ENCODE measurements at regions not wholly inside any gene's neighbourhood (a gene's known extent, or its start where the extent isn't known, plus 50 kb on each side); places are given as distances from the start of the nearest gene placed in this dataset.
A peak's percentile ranks its signal among the peaks of the same experiment; 100 is the strongest.
"Not testable (repeated sequence)": the region's sequence is repeated elsewhere in the genome, so short reads cannot be mapped to it uniquely, and the experiment has no call there.

DNA sequence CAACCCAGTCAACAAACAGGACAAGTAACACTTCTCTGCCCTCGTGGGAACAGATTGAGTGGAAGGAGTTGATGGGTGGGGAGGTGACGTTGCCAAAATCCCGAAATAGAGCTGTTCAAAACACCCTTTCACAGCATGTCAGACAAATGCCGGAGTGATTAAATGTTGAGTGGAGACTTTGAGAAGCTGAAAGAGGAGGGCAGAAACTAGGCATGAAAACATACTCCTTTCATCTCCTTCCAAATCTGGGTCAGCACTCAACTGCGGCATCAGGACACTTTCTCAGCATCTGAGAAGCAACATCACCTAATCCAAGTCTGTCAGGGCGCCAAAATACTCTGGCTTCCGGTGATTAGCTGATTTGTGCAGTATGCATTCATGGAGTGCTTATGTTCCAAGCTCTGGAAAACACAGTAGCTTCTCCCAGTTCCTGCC is 51.5 kb upstream of the MRI1 start:
- DNase-seq: peak; percentile 60

DNA sequence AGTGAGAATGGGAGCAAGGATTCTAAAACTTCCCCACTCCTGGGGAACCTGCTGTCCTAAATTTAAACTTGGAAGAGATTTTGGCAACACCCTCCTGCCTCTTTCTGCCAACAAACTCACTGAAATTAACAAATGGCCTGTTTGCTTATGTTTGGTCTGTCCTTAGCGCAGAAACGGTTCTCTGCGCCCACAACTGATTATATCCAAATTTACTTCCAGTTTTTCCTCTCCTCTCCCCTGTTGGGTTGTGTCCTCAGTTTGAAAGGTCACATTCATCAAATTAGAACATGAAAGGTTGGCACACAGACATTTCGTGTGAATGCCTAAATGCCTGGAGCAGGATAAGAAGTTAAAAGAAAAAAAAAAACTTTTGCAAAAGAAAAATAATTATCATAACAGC is 56.4 kb upstream of the MRI1 start:
- DNase-seq: no peak

DNA sequence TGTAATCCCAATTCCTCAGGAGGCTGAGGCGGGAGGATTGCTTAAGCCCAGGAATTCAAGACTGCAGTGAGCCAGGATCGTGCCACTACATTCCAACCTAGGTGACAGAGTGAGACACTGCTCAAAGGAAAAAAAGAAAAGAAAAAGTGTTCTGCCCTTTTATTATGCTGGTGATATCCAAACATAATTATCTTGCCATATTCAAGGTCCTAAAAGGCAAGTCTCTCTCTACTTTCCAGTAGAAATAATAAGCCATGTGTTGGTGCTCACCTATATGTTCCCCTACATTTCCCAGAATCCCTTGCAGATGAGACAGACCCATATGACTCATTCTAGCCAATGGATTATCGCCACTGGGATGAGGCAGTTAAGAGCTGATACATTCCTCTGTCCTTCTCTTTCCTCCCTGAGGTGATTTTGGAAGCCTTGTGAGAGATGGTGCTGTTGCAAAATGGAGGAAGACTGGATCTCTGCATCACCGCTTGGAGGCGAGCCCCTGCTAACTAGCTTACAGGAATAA is 58.3 kb upstream of the MRI1 start:
- no peak for DNase-seq

DNA sequence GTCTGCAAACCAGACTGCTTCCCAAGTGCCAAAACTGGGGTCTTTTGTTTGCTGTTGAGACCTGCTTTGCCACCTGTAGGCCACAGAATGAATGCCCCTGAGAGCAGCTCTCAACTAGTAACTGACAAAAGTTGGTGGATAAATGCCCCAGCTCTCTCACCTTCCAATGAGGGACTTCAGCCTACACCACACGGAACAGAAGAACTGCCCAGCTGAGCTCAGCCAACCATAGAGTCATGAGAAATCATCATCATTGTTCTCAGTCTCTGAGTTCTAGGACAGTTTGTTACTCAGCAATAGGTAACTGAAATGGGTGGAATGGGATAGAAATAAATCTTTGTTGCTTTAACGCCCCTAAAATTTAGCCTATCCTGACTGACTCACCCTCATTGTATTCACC is 59.1 kb upstream of the MRI1 start:
- no peak for DNase-seq

DNA sequence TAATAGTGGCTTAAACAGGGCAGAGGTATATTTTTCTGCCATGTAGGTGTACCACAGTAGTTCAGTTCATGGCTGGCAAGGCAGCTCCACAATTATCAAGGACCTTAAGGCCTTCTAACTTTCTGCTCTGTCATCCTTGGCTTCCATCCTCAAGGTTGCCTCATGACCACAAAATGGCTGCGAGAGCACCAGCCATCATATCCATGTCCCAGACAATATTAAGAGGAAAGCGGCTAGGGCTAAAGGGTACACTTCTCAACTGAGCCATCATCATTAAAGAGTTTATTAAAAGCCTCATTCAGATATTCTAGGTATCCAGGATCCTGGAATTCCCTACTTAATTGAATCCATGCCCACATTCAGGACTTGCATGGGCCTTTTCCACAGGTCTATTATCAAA is 62.7 kb upstream of the MRI1 start:
- DNase-seq: no peak

DNA sequence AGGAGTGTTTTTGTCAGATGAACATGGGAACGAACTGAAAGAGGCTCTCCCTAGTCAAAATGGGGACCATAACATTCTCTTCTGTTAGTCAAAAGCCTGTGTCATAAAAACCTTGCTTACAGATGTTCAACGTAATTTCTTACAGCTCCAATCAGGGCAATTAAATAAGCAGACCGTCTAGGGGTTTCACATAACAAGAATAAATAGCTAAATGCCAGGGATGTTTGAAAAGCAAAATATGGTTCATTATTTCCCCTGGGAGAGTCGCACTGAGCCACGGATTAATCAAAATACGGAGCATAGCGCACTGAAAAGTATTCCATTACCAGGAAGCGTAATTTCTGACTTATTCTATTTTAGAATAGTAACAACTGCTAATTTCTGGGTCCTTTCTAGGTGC is 63.7 kb upstream of the MRI1 start:
- DNase-seq: no peak

DNA sequence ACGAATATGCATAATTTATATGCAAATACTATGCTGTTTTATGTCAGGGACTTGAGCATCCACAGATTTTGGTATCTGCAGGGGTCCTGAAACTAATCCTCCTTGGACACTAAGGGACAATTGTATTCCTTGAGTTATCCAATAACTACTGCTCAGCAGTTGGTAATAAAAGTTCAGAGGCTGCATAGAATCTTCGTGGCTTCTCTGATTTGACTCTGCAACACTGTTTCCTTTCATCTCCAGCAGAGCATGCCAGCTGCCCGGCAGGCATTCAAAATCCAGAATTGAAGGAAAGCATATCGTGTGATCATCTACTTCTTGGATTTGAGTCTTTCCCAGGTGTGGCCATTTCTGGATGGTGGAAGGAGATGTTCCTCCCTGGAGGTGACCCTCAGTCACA is 64.5 kb upstream of the MRI1 start:
- no peak for DNase-seq

DNA sequence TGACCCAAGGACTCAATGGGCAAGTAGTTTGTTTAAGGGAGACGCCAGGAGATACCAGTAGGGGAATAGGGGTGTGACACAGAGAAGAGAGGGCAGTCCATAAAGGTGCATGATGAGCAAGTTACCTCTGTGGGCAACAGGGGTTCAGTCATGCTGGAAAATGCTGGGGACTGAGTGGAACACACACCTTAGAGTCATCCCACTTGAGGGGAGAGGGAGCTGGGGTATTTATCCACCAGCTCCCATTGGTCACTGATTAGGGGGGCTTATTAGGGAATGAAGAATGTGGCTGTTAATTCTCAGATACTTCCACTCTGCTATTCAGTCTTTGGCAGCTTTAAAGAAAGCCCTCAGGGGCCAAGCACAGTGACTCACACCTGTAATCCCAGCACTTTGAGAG is 67.5 kb upstream of the MRI1 start:
- DNase-seq: no peak

DNA sequence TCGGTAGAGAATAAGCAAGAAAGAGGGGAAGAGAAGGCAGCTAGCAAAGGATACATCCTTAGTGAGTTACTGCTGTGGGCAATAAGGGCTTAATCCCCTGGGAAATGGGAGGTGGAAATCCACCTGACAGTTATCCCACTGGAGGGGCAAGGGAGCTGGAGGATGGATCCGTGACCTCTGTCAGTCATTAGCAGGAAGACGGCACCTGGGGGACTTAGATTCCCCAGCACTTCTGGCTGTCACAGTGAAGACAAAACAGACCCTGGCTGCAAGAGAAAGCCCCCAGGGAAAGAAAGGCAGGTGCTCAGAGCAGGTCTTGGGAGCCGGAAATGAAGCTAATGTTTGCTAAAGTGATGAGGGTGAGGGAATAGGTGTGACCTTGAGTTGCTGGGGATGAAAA is 70.4 kb upstream of the MRI1 start:
- no peak for DNase-seq

DNA sequence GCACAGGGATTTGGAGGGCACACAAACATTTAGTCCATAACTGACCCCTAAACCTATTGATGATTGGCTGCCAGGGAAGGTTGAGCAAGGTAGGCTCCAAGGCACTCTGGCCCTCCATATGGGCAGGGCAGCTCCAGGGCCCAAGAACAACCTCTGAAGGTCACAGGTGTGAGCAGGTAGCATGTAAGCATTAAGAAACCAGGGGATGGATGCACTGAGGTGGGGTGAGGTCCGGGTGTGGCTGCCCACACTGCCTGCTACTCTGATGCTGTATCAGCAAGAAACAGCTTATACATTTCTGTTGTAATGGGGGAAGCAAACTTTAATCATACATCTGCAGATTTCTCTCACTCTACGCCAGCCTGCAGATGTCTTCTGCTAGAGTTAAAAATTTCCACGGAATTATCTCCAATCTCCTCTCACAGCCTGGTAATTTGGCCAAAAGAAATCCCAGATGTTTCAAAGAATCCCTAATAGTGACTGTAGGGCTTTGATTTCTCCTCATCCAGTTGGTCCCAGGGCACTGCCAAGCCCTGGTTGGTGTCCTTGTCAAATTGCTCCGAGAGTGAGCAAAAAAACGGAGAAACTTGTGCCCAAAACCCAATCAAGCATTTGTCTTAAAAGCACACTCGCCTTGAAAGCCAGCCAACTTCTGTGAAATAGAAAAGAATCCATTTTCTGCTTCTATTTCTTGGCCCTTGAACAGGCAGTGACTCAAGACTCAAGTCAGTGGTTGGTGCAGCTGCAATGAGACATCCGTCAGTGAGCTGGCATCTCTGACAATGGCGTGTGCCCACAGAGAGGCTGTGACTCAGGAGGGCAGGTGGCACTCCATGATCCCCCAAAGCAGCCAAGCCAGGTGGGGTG is 72.5 kb upstream of the MRI1 start:
- DNase-seq: no peak

DNA sequence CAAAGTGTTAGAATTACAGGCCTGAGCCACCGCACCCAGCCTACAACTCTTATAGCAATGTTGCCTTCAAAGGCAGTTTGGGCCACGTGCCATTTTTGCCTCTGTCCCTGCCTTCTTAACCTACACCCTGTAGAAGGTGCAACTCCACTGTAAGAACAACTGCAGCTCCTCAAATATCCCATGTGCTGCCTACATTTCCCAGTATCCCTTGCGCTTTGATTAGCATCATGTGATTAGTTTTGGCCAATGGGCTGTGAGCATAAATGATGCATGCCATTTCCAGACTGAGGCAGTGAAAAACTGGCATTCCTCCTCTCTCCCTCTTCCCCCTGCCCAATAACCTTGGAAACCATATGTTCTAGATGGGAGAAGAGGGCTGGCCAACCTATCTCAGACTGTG is 75.2 kb upstream of the MRI1 start:
- DNase-seq: peak; percentile 92

DNA sequence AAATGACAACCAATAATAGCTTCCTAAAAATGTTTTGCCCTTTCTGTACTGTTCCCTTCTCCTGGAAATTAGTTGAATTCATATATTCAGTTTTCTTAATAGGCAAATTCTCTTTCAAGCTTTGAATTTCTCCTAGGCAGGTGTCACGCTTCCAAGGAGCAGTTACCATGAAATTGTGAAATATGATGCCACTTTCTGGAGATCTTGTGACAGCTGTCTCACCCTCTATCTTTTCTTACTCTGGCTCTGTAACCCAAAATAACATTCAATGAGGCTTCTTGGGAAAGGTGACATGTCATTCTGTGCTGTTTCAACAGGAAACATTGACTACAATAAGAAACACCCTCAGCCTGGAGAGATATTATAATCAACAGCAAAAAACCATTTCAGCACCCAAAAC is 80.3 kb upstream of the MRI1 start:
- DNase-seq: no peak

DNA sequence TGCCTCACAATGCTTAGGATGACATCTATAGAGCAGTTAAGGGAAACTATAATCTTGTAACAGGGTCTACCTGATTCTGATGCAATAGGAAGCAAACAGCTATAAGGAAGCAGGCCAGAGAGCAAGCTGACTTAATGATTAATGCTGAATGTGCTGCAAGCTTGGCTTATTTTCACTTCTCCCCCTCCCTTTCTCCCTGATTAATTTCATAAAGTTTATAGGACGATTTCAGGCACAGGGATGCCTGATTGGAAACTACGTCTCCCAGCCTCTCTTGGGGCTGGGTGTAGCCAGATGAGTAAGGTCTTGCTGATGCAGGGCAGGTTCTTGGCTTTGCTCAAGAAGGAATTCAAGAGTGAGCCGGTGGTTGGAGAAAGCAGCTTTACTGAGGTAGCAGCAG is 82.8 kb upstream of the MRI1 start:
- DNase-seq: no peak

DNA sequence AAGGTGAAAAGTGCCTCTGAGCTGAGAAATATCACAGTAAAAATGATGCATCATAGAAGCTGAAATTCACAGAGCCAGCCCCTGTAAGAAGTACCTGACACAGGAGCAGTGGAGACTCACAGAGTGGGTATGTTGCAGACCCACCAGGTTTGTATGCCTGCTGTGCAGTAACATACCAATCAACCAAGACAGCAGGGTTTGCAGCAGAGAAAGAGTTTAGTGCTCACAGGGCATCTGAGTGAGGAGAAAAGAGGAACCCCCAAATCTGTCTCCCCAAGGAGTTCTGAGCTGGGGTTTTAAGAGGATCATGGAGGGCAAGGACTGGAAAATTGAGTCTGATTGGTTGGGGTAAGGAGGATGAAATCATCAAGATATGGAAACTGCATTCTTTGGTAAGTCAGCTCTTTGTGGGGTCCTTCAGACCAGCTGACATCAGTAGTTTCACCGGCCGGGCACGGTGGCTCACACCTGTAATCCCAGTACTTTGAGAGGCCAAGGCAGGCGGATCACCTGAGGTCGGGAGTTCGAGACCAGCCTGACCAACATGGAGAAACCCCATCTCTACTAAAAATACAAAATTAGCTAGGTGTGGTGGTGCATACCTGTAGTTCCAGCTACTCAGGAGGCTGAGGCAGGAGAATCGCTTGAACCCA is 83.5 kb upstream of the MRI1 start:
- DNase-seq: not testable (repeated sequence)

DNA sequence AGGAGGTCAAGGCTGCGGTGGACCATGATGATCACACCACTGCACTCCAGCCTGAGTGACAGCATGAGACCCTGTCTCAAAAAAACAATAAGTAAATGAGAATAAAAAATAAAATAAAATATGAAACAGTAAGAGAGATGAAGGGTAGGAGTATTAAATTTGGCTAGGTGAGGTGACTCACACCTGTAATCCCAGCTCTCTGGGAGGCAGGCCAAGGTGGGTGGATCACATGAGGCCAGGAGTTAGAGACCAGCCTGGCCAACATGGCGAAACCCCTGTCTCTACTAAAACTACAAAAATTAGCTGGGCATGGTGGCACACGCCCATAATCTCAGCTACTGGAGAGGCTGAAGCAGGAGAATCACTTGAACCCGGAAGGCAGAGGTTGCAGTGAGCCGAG is 87.4 kb upstream of the MRI1 start:
- not testable (repeated sequence) for DNase-seq

DNA sequence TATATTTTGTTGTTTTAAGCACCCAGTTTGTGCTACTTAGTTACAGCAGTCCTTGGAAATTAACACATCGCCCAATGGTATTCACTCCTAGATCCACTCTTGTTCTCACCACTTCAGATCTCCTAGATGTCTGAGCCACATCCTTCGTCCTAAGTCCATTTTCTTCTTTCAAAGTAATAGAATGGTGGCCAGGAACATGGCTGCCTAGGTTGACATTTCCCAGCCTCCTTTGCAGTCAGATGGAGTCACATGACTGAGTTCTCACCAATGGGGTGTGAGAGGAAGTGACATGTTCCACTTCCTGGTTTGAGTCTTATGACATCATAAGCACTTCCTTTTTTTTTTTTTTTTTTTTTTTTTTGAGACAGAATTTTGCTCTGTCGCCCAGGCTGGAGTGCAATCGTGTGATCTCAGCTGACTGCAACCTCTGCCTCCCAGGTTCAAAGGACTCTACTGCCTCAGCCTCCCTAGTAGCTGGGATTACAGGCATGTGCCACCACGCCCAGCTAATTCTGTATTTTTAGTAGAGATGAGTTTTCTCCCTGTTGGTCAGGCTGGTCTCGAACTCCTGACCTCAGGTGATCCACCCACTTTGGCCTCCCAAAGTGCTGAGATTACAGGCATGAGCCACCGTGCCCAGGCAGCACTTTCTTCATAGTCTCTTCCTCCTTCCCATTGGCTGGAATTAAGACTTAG is 91.7 kb upstream of the MRI1 start:
- DNase-seq: peak; percentile 57

DNA sequence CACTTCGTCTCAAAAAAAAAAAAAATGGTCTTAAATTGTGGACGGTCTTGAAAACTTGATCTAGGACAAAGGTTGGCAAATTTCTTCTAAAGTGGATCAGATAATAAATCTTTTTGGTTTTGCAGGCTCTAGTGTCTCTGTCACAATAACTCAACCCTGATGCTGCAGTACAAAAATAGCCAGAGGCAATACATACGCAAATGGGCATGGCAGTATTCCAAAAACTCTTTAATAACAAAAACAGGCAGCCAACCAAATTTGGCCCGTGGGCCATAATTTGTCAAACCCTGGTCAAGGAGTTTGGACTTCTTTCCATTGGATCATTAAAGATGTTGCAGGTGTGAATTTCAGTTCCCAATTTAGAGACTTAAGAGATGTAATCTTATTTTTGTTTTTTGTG is 93.5 kb upstream of the MRI1 start:
- DNase-seq: no peak

DNA sequence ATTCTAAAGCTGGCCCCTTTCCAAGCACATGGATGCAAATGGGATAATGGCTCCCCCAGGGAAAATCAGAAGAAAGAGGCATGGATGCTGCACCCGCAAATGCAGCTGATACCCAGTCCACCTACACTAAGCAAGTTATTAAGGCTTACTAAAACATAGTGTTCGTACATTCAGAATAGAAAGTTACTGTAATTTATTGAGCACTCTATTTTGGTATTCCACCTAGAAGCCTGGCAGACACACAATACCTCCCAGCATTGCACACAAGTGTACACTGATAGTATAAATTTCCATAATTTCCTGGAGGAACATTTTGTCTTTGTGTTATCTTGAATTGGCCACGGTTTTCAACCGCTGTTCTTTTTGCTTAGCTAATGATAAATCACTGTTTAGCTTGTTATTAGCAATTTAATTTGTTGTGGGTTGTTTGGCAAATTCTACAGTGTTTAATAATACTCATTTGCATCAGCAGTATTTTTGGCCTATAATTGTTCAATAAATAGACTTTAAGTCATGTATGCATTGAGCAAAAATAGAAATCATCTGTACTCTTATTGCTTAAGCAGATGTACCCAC is 94.5 kb upstream of the MRI1 start:
- DNase-seq: no peak

DNA sequence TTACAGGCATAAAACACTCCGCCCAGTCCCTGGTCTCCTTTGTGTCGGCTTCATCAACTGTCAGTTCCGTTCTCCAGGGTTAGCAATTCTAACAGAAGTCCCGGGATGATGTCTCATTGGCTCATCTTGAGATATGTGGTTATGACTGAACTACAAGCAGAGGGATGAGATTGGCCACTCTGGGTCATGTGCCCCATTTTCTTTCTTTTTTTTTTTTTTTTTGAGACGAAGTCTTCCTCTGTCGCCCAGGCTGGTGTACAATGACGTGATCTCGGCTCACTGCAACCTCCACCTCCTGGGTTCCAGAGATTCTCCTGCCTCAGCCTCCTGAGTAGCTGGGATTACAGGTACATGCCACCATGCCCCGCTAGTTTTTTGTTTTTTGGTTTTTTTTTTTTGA is 95.4 kb upstream of the MRI1 start:
- no peak for DNase-seq

DNA sequence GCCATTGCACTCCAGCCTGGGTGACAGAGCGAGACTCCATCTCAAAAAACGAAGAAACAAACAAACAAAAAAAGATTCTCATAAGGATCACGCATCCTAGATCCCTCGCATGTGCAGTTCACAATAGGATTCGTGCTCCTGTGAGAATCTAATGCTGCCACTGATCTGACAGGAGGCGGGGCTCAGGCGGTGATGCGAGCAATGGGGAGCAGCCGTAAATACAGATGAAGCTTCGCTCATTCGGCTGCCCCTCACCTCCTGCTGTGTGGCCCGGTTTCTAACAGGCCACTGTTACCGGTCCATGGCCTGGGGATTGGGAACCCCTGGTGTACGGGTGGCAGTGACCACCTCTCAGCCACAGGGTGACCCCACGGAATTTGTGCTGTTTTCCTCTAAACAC is 98.2 kb upstream of the MRI1 start:
- DNase-seq: no peak

DNA sequence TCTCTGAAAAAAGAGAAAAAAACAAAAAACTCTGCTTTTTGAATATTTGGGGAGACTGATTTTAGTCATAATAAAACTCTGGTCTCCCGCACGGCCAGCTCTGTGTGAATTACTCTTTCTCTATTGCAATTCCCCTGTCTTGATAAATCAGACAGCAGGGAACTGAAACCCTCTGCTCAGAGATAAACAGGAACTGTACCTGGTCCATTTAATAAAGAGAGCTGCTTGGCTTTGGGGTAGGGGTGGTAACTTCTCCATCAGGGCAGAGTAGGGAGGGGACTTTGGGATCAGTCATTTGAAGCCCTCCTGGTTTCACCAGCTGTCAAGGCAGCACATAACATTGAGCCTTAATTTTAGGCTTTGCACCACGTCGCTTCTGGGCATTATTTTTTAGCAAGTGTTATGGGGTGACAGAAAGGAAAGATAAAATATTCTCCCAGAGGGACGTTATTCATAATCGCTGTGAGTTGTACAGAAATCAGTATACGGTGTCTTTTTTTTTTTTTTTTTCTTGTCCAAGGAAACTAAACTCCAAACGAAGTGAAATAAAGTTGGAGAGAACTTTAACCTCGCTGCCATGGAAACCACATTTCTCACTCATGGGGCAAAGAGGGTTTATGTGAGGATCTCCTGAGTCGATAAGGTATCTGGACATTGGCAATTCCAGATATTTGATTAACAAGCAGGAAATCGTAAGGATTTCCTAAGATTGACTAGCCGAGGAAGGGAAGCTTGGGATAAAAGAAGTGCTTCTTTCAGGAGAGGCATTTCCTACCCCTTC is 99.0 kb upstream of the MRI1 start:
- DNase-seq: no peak

DNA sequence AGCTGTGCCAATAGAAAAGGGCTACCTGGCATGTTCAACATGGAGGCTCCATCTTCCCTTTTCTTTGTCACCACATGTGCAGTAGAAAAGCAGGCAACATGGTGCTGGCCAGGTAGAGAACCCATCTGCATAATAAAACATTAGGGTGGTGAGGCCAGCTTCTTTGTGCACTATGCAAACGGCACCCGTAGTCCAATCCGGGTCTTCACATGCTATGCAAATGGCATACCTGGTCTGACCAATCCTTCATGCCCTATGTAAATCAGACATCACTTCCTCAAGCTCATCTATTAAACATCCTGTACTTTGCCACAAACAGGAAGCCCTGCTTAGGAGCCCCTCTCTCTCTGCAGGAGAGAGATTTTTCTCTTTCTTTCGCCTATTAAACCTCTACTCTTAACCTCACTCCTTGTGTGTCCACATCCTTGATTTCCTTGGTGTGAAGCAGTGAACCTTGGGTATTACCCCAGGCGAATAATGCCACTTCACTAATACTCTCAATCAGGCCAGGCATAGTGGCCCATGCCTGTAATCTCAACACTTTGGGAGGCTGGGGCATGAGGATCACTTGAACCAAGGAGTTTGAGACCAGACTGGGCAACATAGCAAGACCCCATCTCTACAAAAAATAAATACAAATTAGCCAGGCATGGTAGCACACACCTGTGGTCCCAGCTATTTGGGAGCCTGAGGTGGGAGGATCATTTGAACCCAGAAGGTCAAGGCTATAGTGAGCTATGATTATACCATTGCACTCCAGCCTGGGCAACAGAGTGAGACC is 111.3 kb upstream of the MRI1 start:
- DNase-seq: no peak

Data from NCI-H82 (cell line).